Cardiac muscle cell (in vitro differentiated cells and primary cell): ENCODE measurements at regions not wholly inside any gene's neighbourhood (a gene's known extent, or its start where the extent isn't known, plus 50 kb on each side); places are given as distances from the start of the nearest gene placed in this dataset.

Experiments used
- DNase-seq, 2 donors: peaks; one replicate each; pipeline versions ENCODE4 v3.0.0 to v3.0.0-alpha.2; 2010 to 2017; ENCODE audit warnings: low read depth in 1 of 2, low spot score in 1 of 2
- H3K27ac ChIP-seq: fragments of 200-600 bp; sonication (generic); 2 replicates; pipeline ENCODE4 v1.5.1; 2016
- H3K27me3 ChIP-seq: fragments of 200-600 bp; sonication (generic); 2 replicates; pipeline ENCODE4 v1.6.0; 2016; ENCODE audit warnings: control low read depth
- H3K36me3 ChIP-seq: fragments of 200-600 bp; sonication (generic); 2 replicates; pipeline ENCODE4 v1.5.1; 2016; ENCODE audit warnings: control low read depth
- H3K4me1 ChIP-seq: fragments of 200-600 bp; sonication (generic); 2 replicates; pipeline ENCODE4 v1.8.1; 2017; ENCODE audit warnings: low read depth, mild to moderate bottlenecking, mixed run types
- H3K4me3 ChIP-seq: fragments of 200-600 bp; sonication (generic); 2 replicates; pipeline ENCODE4 v1.5.1; 2016; ENCODE audit warnings: mild to moderate bottlenecking
- H3K9me3 ChIP-seq: fragments of 200-600 bp; sonication (generic); 2 replicates; pipeline ENCODE4 v1.5.1; 2017; ENCODE audit warnings: low read depth, mild to moderate bottlenecking, control low read depth
- TF ChIP-seq, protein P1 (sequence below): IDR thresholded peaks from 2 replicates; pipeline ENCODE4 v1.5.1; 2012; ENCODE audit warnings: low read depth, mild to moderate bottlenecking, low read length

DNA sequence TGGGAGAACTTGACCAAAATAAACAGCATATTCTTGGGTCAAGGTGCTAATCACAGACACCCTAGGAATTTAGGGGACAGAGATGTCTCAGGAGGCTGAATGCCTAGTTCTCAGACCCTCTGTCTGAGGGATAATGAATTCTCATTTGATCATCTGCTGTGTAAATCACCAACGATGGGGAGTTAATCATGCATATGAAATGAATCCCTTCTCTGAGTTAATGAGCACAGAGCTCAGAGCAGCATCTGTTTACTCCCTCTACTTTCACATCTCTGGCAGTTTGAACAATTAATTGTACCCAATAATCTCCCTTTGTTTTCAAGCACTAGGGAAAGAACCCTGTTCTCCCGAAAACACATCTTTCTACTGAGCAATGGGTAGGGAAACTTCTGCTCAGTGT is 129.4 kb upstream of the SRRM4 start:
- Histone ChIP-seq H3K9me3 (no peaks in the 10 kb centered on the region), H3K4me1 (no peaks in the 10 kb centered on the region), H3K27me3 (peaks cover 7% of the 10 kb centered on the region), H3K27ac (no peak overlapping the region), H3K4me3 (no peak overlapping the region), H3K36me3 (no peaks in the 10 kb centered on the region)
- DNase-seq, result no peak
- TF ChIP-seq, protein P1, sequence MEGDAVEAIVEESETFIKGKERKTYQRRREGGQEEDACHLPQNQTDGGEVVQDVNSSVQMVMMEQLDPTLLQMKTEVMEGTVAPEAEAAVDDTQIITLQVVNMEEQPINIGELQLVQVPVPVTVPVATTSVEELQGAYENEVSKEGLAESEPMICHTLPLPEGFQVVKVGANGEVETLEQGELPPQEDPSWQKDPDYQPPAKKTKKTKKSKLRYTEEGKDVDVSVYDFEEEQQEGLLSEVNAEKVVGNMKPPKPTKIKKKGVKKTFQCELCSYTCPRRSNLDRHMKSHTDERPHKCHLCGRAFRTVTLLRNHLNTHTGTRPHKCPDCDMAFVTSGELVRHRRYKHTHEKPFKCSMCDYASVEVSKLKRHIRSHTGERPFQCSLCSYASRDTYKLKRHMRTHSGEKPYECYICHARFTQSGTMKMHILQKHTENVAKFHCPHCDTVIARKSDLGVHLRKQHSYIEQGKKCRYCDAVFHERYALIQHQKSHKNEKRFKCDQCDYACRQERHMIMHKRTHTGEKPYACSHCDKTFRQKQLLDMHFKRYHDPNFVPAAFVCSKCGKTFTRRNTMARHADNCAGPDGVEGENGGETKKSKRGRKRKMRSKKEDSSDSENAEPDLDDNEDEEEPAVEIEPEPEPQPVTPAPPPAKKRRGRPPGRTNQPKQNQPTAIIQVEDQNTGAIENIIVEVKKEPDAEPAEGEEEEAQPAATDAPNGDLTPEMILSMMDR, result no peak

DNA sequence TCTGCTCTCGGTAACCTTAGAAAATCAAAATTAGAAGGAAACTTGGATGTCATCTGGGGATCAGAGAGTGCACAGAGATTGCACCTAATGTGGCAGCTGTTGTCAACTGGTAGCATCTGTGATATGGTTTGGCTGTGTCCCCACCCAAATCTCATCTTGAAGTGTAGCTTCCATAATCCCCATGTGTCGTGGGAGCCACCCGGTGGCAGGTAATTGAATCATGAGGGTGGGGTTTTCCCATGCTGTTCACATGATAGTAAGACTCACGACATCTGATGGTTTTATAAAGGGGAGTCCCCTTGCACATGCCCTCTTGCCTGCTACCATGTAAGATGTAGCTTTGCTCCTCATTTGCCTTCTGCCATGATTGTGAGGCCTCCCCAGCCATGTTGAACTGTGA is 127.7 kb upstream of the SRRM4 start:
- Histone ChIP-seq H3K36me3 (no peaks in the 10 kb centered on the region), H3K27me3 (peaks cover 7% of the 10 kb centered on the region), H3K4me3 (no peak overlapping the region), H3K4me1 (no peaks in the 10 kb centered on the region), H3K9me3 (no peaks in the 10 kb centered on the region), H3K27ac (no peak overlapping the region)
- TF ChIP-seq, protein P1, result no peak
- peak in 1 of 2 donors; percentile 21 for DNase-seq

DNA sequence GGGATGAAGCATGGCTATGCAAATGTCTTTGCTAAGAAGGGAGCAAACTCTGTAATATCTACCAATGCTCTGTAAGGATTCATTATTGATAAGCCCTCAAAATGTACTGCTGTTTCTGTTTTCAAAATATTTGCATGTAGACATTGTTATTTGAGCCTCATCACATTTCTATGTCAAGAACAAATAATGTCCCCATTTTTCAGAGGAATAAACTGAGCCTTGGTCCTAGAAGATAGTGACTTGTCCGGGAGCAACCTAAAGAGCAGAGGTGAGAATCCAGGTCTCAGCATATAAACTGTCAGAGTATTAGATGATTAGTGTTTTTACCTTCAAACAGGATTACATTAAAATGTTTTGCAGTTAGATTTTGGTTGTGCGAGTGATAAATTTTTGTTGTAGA is 125.5 kb upstream of the SRRM4 start:
- Histone ChIP-seq H3K27ac (no peak overlapping the region), H3K4me1 (no peaks in the 10 kb centered on the region), H3K9me3 (no peaks in the 10 kb centered on the region), H3K4me3 (no peak overlapping the region), H3K27me3 (peaks cover 7% of the 10 kb centered on the region), H3K36me3 (no peaks in the 10 kb centered on the region)
- no peak for DNase-seq
- TF ChIP-seq, protein P1, result no peak

DNA sequence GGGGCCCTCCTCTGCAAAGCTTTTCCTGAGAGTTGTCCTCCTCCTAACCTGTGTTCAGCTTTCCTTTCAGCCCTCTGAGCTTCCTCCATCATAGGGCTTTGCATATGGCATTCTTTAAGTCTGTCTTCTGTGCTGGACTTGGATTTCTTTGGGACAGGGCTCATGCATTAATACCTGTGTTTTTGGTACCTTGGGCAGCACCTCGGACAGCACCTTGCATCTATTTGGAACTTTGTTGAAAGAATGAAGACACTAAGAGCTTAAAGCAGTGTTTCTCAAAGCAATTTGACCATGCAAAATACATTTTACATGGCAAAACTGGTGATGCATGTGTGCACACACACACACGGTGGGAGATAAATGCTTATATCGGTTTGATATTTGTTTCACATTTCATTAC is 115.0 kb upstream of the SRRM4 start:
- TF ChIP-seq, protein P1, result no peak
- H3K9me3 ChIP-seq, result no peaks in the 10 kb centered on the region
- no peak overlapping the region for H3K4me3 ChIP-seq
- DNase-seq, result peak in 1 of 2 donors; percentile 65
- H3K36me3 ChIP-seq, result no peaks in the 10 kb centered on the region
- peaks cover 13% of the 10 kb centered on the region for H3K27me3 ChIP-seq
- H3K27ac ChIP-seq, result no peak overlapping the region
- H3K4me1 ChIP-seq, result no peaks in the 10 kb centered on the region

DNA sequence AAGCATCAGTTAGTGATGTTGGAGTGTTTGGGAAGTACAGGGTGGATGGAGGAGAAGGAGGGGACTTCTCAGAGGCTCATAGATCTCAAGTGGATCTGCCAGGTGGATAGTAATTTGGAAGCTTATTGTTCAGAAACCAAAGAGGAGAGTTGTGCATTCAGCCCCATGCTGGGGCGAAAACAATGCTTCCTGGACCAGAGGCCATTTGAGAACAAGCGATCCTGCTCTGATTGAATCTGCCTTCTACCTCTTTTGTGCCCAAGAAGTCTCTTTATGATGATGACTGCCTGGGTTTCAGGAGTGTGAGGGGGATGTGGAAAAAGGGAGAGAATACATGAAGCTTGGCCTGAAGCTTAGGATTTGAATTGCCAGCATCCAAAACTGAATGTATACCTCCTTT is 110.8 kb upstream of the SRRM4 start:
- H3K4me3 ChIP-seq, result no peak overlapping the region
- no peaks in the 10 kb centered on the region for H3K4me1 ChIP-seq
- no peak overlapping the region for H3K27ac ChIP-seq
- H3K27me3 ChIP-seq, result peaks cover 14% of the 10 kb centered on the region
- TF ChIP-seq, protein P1, result no peak
- DNase-seq, result no peak
- H3K9me3 ChIP-seq, result no peaks in the 10 kb centered on the region
- no peaks in the 10 kb centered on the region for H3K36me3 ChIP-seq
